Smooth muscle cell (in vitro differentiated cells): ENCODE measurements at regions not wholly inside any gene's neighbourhood (a gene's known extent, or its start where the extent isn't known, plus 50 kb on each side); places are given as distances from the start of the nearest gene placed in this dataset.

Experiments
- DNase-seq: peaks from one replicate; lab custom pipeline; 2025; ENCODE audit not compliant: unreplicated experiment; lab: John Stamatoyannopoulos, UW
- H2AFZ ChIP-seq: fragments of 200-600 bp; sonication (generic); 2 replicates; pipeline ENCODE4 v1.6.0; 2016; ENCODE audit warnings: antibody characterized with exemption, low read depth, mild to moderate bottlenecking
- H3F3A ChIP-seq: fragments of 200-600 bp; sonication (generic); 2 replicates; pipeline ENCODE4 v1.6.0; 2017; ENCODE audit warnings: antibody characterized with exemption, low read depth
- H3K27ac ChIP-seq: fragments of 200-600 bp; sonication (generic); 2 replicates; pipeline ENCODE4 v1.5.1; 2016; ENCODE audit warnings: low read depth, mild to moderate bottlenecking
- H3K27me3 ChIP-seq: fragments of 200-600 bp; sonication (generic); 2 replicates; pipeline ENCODE4 v1.6.1; 2016; ENCODE audit warnings: low read depth, mild to moderate bottlenecking
- H3K36me3 ChIP-seq: fragments of 200-600 bp; sonication (generic); 2 replicates; pipeline ENCODE4 v1.5.1; 2016; ENCODE audit warnings: low read depth
- H3K4me1 ChIP-seq: fragments of 200-600 bp; sonication (generic); 2 replicates; pipeline ENCODE4 v1.5.1; 2016; ENCODE audit warnings: low read depth
- H3K4me2 ChIP-seq: fragments of 200-600 bp; sonication (generic); 2 replicates; pipeline ENCODE4 v1.6.0; 2016; ENCODE audit warnings: mild to moderate bottlenecking
- H3K4me3 ChIP-seq: fragments of 200-600 bp; sonication (generic); 2 replicates; pipeline ENCODE4 v1.5.1; 2016; ENCODE audit warnings: mild to moderate bottlenecking
- H3K79me2 ChIP-seq: fragments of 200-600 bp; sonication (generic); 2 replicates; pipeline ENCODE4 v1.6.0; 2016; ENCODE audit warnings: low read depth, mild to moderate bottlenecking
- H3K9ac ChIP-seq: fragments of 200-600 bp; sonication (generic); 2 replicates; pipeline ENCODE4 v1.6.0; 2016; ENCODE audit warnings: low read depth
- H3K9me3 ChIP-seq: fragments of 200-600 bp; sonication (generic); replicated peaks from 2 replicates; pipeline ENCODE4 v1.5.1; 2016; ENCODE audit warnings: low read depth
- H4K20me1 ChIP-seq: fragments of 200-600 bp; sonication (generic); 2 replicates; pipeline ENCODE4 v1.6.0; 2016; ENCODE audit warnings: low read depth
- CTCF ChIP-seq: fragments of 200-600 bp; sonication (generic); IDR thresholded peaks from 2 replicates; pipeline ENCODE4 v1.5.1; 2017; ENCODE audit warnings: borderline replicate concordance, mild to moderate bottlenecking, antibody characterized with exemption; ENCODE audit not compliant: insufficient read depth, poor library complexity, severe bottlenecking
- WGBS: methylation state at CpG from one replicate; pipeline ENCODE4 v1.1.7; 2016; ENCODE audit warnings: low lambda C conversion rate; 5-methylcytosine and 5-hydroxymethylcytosine counted together

DNA sequence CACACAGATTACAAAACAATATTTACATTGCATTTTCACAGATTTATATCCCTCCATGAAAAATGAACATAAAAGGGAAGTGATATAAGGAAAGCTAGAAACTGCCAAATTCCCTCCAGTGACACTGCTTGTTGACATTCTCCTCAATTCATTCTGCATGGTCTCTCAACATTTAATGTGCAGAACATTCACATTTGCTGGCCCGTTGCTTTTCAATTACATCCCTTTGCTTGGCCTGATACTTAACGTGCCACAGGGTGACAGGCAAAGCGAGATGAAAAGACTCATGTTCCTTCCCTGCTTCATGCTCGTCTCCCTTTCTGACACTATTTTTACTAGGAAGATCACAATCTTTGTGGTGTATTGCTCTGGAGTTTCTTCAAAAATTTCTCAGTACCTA is 1019.7 kb upstream of the LRRN3 start:
- H3F3A ChIP-seq = no peaks in the 10 kb centered on the region
- no peak overlapping the region for H2AFZ ChIP-seq
- H3K4me1 ChIP-seq = no peaks in the 10 kb centered on the region
- H3K27ac ChIP-seq = no peak overlapping the region
- no peak overlapping the region for H3K9ac ChIP-seq
- no peaks in the 10 kb centered on the region for H3K79me2 ChIP-seq
- H3K4me3 ChIP-seq = no peak overlapping the region
- H3K36me3 ChIP-seq = no peaks in the 10 kb centered on the region
- no peaks in the 10 kb centered on the region for H4K20me1 ChIP-seq
- no peaks in the 10 kb centered on the region for H3K27me3 ChIP-seq
- no peak for DNase-seq
- 68% methylated on average over 4 of the region's 4 CpGs for WGBS
- no peak for TF ChIP-seq CTCF
- no peak overlapping the region for H3K4me2 ChIP-seq
- no peaks in the 10 kb centered on the region for H3K9me3 ChIP-seq

DNA sequence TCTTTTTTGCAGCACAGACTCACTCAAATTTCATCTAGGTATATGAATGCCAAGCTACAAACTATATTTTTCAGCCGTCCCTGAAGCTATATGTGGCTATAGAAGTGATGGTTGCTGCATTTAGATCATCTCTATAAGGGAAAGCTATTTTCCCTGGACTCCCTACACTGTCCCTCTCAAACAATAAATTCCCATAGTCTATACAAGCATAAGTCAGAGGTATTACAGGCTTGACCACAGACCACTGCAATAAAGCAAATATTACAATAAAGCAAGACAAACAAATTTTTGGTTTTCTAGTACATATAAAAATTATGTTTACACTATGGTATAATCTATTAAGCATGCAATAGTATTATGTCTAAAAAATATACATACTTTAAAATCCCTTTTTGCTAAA is 1015.5 kb upstream of the LRRN3 start:
- TF ChIP-seq CTCF = no peak
- H3K9me3 ChIP-seq = no peaks in the 10 kb centered on the region
- no peaks in the 10 kb centered on the region for H3F3A ChIP-seq
- no peak for DNase-seq
- no peak overlapping the region for H3K27ac ChIP-seq
- H3K36me3 ChIP-seq = no peaks in the 10 kb centered on the region
- no peak overlapping the region for H3K4me3 ChIP-seq
- H3K4me2 ChIP-seq = no peak overlapping the region
- no peaks in the 10 kb centered on the region for H3K79me2 ChIP-seq
- no peaks in the 10 kb centered on the region for H4K20me1 ChIP-seq
- H2AFZ ChIP-seq = no peak overlapping the region
- no peak overlapping the region for H3K9ac ChIP-seq
- WGBS = 91% methylated on average over 1 of the region's 1 CpG
- no peaks in the 10 kb centered on the region for H3K27me3 ChIP-seq
- no peaks in the 10 kb centered on the region for H3K4me1 ChIP-seq

DNA sequence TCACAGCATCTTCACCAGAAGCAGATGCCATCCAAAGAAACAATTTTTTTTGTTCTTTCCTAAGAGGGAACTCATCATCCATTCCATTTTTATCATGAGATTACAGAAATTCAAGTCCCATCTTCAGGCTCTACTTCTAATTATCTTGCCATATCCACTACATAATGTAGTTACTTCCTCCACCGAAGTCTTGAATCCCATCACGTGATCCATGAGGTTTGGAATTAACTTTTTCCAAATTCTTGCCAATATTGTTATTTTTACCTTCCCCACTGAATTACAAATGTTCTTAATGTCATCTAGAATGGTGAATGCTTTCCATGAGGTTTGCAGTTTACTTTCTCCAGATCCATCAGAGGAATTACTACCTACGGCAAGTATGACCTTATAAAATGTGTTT is 1014.7 kb upstream of the LRRN3 start:
- DNase-seq = no peak
- Histone ChIP-seq H3F3A (no peaks in the 10 kb centered on the region), H3K27me3 (no peaks in the 10 kb centered on the region), H3K9ac (no peak overlapping the region), H2AFZ (no peak overlapping the region), H3K4me1 (no peaks in the 10 kb centered on the region), H3K9me3 (no peaks in the 10 kb centered on the region), H3K36me3 (no peaks in the 10 kb centered on the region), H3K4me2 (no peak overlapping the region), H3K79me2 (no peaks in the 10 kb centered on the region), H4K20me1 (no peaks in the 10 kb centered on the region), H3K27ac (no peak overlapping the region), H3K4me3 (no peak overlapping the region)
- TF ChIP-seq CTCF = no peak
- WGBS = 92% methylated on average over 3 of the region's 3 CpGs

DNA sequence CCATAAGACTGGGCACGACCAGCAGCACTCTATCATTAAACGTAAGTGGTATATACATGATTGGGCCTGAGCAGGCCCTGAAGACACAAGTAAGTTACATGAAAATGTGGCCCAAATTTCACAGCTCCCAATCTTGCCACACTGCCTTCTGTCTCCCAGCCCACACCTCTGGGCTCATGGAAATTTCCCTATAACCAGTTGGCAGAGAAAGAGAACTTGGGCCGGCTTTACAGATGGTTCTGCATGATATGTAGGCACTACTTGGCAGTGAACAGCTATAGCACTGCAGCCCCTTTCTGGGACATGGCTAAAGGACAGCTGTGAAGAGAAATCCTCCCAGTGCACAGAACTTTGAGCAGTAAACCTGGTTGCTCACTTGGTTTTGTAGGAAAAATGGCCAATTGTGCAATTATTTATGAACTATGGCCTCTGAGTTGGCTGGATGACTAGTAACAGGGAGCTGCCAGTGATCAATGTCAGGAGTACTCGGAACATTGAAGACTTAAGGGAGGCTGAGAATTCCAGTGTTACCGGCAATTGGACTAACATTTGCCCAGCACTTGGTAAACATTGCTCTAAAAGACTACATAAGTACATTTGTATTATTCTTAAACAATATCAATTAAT is 1006.6 kb upstream of the LRRN3 start:
- Histone ChIP-seq H3F3A (no peaks in the 10 kb centered on the region), H3K4me2 (no peak overlapping the region), H3K4me3 (no peak overlapping the region), H4K20me1 (no peaks in the 10 kb centered on the region), H3K27ac (no peak overlapping the region), H3K27me3 (no peaks in the 10 kb centered on the region), H3K4me1 (no peaks in the 10 kb centered on the region), H3K36me3 (no peaks in the 10 kb centered on the region), H3K9me3 (no peaks in the 10 kb centered on the region), H2AFZ (no peak overlapping the region), H3K9ac (no peak overlapping the region), H3K79me2 (no peaks in the 10 kb centered on the region)
- DNase-seq = no peak
- TF ChIP-seq CTCF = no peak
- 94% methylated on average over 5 of the region's 5 CpGs for WGBS
